Body of pancreas (tissue), 4 donors: ENCODE measurements at regions not wholly inside any gene's neighbourhood (a gene's known extent, or its start where the extent isn't known, plus 50 kb on each side); places are given as distances from the start of the nearest gene placed in this dataset.

Experiments
- ATAC-seq: fragments of 150-250 bp; one replicate; pipeline ENCODE4 v1.9.1; 2016
- DNase-seq, 4 donors: peaks; one replicate each; pipeline ENCODE4 v3.0.0-alpha.2; 2019
- H3K27ac ChIP-seq, 4 donors: fragments of 200-600 bp; sonication (generic); 1 replicate in 3 of 4; 2 replicates in 1 of 4; pipeline versions ENCODE4 v1.5.1 to v1.6.1; 2016 to 2019; ENCODE audit warnings: mild to moderate bottlenecking in 1 of 4, mixed read lengths in 1 of 4, moderate library complexity in 1 of 4
- H3K27me3 ChIP-seq, 2 donors: fragments of 200-600 bp; sonication (generic); one replicate each; pipeline ENCODE4 v1.6.0; 2016; ENCODE audit warnings: mild to moderate bottlenecking in 1 of 2
- H3K36me3 ChIP-seq, 2 donors: fragments of 200-600 bp; sonication (generic); replicated peaks in 1 of 2; 2 replicates each; pipeline ENCODE4 v1.5.1; 2016; ENCODE audit warnings: low read depth in 2 of 2; ENCODE audit not compliant: insufficient read depth in 1 of 2
- H3K4me1 ChIP-seq: fragments of 200-600 bp; sonication (generic); one replicate; pipeline ENCODE4 v1.6.0; 2016
- H3K4me3 ChIP-seq, 2 donors: fragments of 200-600 bp; sonication (generic); 1 replicate in 1 of 2; 2 replicates in 1 of 2; pipeline ENCODE4 v1.5.1; 2016 to 2019
- H3K9me3 ChIP-seq, 3 donors: fragments of 200-600 bp; sonication (generic); 1 replicate in 2 of 3; 2 replicates in 1 of 3; pipeline ENCODE4 v1.5.1; 2016
- POLR2A ChIP-seq, 3 donors: fragments of 450-650 bp; IDR thresholded peaks; one replicate each; pipeline ENCODE4 v1.6.1; 2016; ENCODE audit warnings: antibody characterized with exemption in 3 of 3, mild to moderate bottlenecking in 2 of 3
- WGBS, 2 donors: methylation state at CpG; one replicate each; pipeline ENCODE4 v1.1.5; 2017; 5-methylcytosine and 5-hydroxymethylcytosine counted together
- intact Hi-C: fragments of 100-400 bp; cut with DNase I; formaldehyde crosslinking; loops from one replicate; pipeline ENCODE4 v1.15.1; 2023
- TF ChIP-seq, protein P1 (sequence below), 7 experiments: fragments of 450-650 bp in 4 of 7; fragments of 200-600 bp in 3 of 7; sonication (generic) in 3 of 7; IDR thresholded peaks; one replicate each; pipeline ENCODE4 v1.5.1; 2016 to 2019; ENCODE audit warnings: antibody characterized with exemption in 7 of 7

- 70 to 73% methylated on average over 4 of the region's 4 CpGs for whole genome bisulfite sequencing, 2 donors
- intact Hi-C loops = loop anchor here (10.0 kb wide), 1 partner anchor 1633 kb away; no protein-coding TSS in a partner anchor
- no peaks in the 10 kb centered on the region for H3K36me3 ChIP-seq
- no peak for ATAC-seq
- no peak for DNase-seq
- TF ChIP-seq, protein P1, sequence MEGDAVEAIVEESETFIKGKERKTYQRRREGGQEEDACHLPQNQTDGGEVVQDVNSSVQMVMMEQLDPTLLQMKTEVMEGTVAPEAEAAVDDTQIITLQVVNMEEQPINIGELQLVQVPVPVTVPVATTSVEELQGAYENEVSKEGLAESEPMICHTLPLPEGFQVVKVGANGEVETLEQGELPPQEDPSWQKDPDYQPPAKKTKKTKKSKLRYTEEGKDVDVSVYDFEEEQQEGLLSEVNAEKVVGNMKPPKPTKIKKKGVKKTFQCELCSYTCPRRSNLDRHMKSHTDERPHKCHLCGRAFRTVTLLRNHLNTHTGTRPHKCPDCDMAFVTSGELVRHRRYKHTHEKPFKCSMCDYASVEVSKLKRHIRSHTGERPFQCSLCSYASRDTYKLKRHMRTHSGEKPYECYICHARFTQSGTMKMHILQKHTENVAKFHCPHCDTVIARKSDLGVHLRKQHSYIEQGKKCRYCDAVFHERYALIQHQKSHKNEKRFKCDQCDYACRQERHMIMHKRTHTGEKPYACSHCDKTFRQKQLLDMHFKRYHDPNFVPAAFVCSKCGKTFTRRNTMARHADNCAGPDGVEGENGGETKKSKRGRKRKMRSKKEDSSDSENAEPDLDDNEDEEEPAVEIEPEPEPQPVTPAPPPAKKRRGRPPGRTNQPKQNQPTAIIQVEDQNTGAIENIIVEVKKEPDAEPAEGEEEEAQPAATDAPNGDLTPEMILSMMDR (IDR thresholded peaks at IDR 0.05) = no peak
- no peak for TF ChIP-seq POLR2A (IDR thresholded peaks at IDR 0.05)
- H3K9me3 ChIP-seq = no peaks in the 10 kb centered on the region
- H3K4me3 ChIP-seq = no peak overlapping the region
- no peaks in the 10 kb centered on the region for H3K4me1 ChIP-seq
- no peak overlapping the region for H3K27ac ChIP-seq
- H3K27me3 ChIP-seq = no peaks in the 10 kb centered on the region
Measured at GRCh38 chr11:29327891-29328290, 688.9 kb downstream of the KCNA4 start.

DNA sequence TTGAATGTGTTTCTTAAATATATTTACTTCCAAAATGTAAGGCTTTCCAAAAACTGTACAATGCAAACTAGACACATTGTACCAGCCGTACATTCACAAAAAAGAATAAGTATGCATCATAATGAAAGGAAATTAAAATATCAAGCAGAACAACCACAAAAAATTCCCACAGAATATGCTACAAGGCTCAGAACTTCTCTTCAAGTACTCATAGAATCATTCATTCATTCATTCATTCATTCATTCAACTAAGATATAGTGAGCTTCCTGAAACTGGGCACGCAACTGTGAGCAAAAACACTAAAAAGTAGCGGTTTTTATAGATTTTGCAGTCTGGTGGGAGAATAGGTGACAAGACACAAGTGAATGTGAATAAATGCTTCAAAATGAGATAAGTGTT lies 690.1 kb downstream of the KCNA4 start:
- WGBS, 2 donors = 81 to 85% methylated on average over 3 of the region's 3 CpGs
- intact Hi-C loops = loop anchor here (10.0 kb wide), 1 partner anchor 1632 kb away; no protein-coding TSS in a partner anchor

DNA sequence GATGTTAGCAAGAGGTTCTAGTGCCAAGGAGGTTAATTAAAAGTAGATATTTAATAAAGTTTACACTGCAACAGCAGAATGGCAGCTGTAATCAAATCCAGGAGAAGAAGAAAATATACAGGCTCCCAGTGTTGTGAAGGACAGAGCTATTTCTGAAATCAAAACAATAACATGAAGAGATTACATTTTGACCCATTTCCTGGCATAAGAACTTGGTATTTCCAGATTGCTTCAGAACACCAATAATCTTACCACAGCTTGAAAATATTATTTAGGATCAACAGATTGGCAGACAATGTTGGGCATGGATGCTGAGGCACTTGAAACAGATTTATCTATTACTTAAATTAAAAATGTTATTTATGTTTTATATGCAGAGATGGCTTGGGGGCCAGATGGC lies 692.5 kb downstream of the KCNA4 start:
- DNase-seq (no peak), ATAC-seq (no peak)
- H3K4me3 ChIP-seq = no peak overlapping the region
- H3K27ac ChIP-seq = no peak overlapping the region
- H3K4me1 ChIP-seq = no peaks in the 10 kb centered on the region
- intact Hi-C loops = loop anchor here (10.0 kb wide), 1 partner anchor 1630 kb away; no protein-coding TSS in a partner anchor
- H3K9me3 ChIP-seq = no peaks in the 10 kb centered on the region
- no peaks in the 10 kb centered on the region for H3K27me3 ChIP-seq
- no peaks in the 10 kb centered on the region for H3K36me3 ChIP-seq
- TF ChIP-seq, protein P1 (IDR thresholded peaks at IDR 0.05) = no peak
- TF ChIP-seq POLR2A (IDR thresholded peaks at IDR 0.05) = no peak

More for the DNA sequence above, 690.1 kb downstream of the KCNA4 start:
- ATAC-seq (no peak), DNase-seq (no peak)
- TF ChIP-seq POLR2A (IDR thresholded peaks at IDR 0.05) = no peak
- TF ChIP-seq, protein P1 (IDR thresholded peaks at IDR 0.05) = no peak
- H3K36me3 ChIP-seq = no peaks in the 10 kb centered on the region
- H3K27ac ChIP-seq = no peak overlapping the region
- no peaks in the 10 kb centered on the region for H3K9me3 ChIP-seq
- no peak overlapping the region for H3K4me3 ChIP-seq
- H3K4me1 ChIP-seq = no peaks in the 10 kb centered on the region
- H3K27me3 ChIP-seq = no peaks in the 10 kb centered on the region

DNA sequence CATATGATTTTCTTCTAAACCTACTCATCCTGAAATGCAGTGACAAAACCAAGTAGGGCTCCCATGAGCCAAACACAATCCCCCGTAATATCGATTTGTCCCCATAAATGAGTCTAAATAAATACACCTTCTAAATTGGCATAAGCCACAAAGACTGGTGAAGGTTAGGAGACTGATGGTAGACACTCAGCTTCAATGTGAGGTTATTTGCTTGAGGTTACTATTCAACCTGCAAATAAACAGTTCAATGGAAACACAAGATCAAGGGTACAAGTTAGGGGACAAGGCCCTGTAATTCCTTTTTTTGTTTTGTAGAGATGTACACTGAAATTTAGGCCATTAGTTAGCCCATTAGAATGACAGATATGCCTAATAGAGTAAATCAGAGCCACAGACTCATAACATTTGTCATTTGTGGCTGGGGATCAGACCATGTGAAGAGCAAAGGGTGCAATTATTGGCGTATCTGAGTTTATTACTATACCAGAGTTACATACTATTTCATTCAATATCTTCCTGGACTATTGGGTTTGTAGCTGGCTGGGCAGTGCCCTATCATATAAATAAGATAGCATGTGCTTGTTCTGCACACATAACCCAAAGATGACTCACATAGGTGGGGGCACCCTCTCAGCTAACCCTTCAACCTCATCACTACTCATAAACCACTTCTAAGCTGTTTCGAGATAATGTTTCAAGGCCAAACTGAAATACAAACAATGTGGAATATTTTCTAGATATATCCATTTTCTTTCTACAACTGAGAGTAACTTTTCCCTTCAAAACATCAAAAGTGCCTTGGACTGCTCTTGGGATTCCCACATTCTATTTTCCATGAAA lies 695.3 kb downstream of the KCNA4 start:
- no peak overlapping the region for H3K27ac ChIP-seq
- H3K4me1 ChIP-seq = no peaks in the 10 kb centered on the region
- ATAC-seq (no peak), DNase-seq (no peak)
- WGBS, 2 donors = 52 to 72% methylated on average over 4 of the region's 4 CpGs
- intact Hi-C loops = loop anchor here (10.0 kb wide), 1 partner anchor 1627 kb away; no protein-coding TSS in a partner anchor
- no peaks in the 10 kb centered on the region for H3K36me3 ChIP-seq
- TF ChIP-seq POLR2A (IDR thresholded peaks at IDR 0.05) = no peak
- TF ChIP-seq, protein P1 (IDR thresholded peaks at IDR 0.05) = no peak
- H3K9me3 ChIP-seq = no peaks in the 10 kb centered on the region
- no peak overlapping the region for H3K4me3 ChIP-seq
- no peaks in the 10 kb centered on the region for H3K27me3 ChIP-seq
